GM18909 (cell line): ENCODE measurements at regions not wholly inside any gene's neighbourhood (a gene's known extent, or its start where the extent isn't known, plus 50 kb on each side); places are given as distances from the start of the nearest gene placed in this dataset.

Experiments used
- ATAC-seq: cut with Tn5 transposase; IDR thresholded peaks from one replicate; pipeline ENCODE4 v1.9.1; 2021; ENCODE audit warnings: mild to moderate bottlenecking; ENCODE audit not compliant: unreplicated experiment, poor library complexity

DNA sequence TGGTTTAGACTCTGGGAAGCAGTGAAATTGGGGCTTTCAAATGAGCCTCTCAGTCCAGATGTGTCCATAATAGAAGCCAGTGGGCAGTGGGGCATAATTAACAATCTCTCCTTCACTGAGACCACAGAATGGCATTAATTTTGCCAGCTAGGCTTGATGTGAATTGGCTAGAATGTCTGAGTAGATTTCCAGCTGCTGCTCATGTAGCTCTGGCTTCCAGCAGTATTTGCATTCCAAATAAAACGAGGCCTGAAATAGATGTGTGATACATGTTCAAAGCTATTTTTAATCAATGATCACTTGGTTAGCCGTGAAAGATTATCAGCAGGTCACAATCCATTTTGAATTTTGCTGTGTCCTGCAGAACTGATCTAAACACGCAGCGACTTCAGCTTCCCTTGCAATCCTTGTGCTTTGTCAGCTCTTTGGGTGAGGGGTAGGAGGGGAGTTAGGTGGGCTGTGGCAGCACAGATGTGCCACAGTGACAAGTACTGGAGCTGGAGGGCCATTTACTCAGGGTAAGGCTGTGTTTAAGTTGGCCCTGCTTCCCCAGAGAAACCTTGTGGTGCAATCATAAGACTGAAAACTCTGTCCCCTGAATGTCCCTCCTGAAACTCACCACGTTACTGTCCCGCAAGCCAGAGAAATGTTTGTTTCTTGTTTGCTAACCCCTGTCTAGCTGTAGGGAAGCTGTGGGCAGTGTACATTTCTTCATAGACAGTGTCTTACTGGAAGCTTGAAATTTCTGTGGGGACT, 56.9 kb upstream of the TMEM178A start:
- no peak for ATAC-seq

- ATAC-seq, result no peak
These were observed 55.8 kb upstream of the TMEM178A start for GRCh38 chr2:39609917-39610316.

DNA sequence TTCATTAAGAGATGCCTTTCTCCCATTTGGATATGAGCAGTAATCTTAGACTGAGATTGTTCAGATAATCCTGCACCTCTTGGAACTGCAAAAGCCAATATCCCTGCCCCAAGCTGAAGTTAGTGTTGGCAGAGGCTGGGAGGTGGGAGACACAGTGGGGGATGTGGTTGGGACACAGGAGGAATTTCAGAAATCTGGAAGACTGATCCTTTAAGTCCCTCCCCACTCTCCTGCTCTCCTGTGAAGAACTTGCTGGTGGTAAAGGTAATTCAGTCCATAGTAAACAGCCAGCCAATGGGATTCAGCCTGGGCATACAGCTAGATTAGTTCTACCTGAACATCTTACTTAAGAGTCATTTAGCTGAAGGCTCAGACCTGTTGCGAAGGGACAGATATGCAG, 50.0 kb upstream of the TMEM178A start:
- ATAC-seq, result no peak
